SIG-M5 treated with dmso at 0.1 percent for 504 hours (cell line): ENCODE measurements at regions not wholly inside any gene's neighbourhood (a gene's known extent, or its start where the extent isn't known, plus 50 kb on each side); places are given as distances from the start of the nearest gene placed in this dataset.
"Not testable (repeated sequence)": the region's sequence is repeated elsewhere in the genome, so short reads cannot be mapped to it uniquely, and the experiment has no call there.

Source experiments
- DNase-seq: peaks from one replicate; lab custom pipeline; 2025; ENCODE audit not compliant: unreplicated experiment; lab: John Stamatoyannopoulos, UW

GRCh38 chr3:34570916-34571705 lies 772.7 kb downstream of the PDCD6IP start:
- no peak for DNase-seq

GRCh38 chr3:34571714-34572113 lies 773.3 kb downstream of the PDCD6IP start:
- DNase-seq: no peak

GRCh38 chr3:34575776-34576175 lies 777.3 kb downstream of the PDCD6IP start:
- DNase-seq: no peak

GRCh38 chr3:34582055-34582454 lies 783.6 kb downstream of the PDCD6IP start:
- no peak for DNase-seq

- no peak for DNase-seq
Observed at GRCh38 chr3:34583451-34583850, 785.0 kb downstream of the PDCD6IP start.

- no peak for DNase-seq
Observed at GRCh38 chr3:34584971-34585370, 786.5 kb downstream of the PDCD6IP start.

- no peak for DNase-seq
Observed at GRCh38 chr3:34599595-34599994, 801.2 kb downstream of the PDCD6IP start.

GRCh38 chr3:34619990-34620389 lies 821.6 kb downstream of the PDCD6IP start:
- DNase-seq: no peak

GRCh38 chr3:34626699-34627098 lies 828.3 kb downstream of the PDCD6IP start:
- DNase-seq: no peak

- no peak for DNase-seq
Observed at GRCh38 chr3:34634939-34635338, 836.5 kb downstream of the PDCD6IP start.

GRCh38 chr3:34635352-34635850 lies 837.0 kb downstream of the PDCD6IP start:
- DNase-seq: no peak

GRCh38 chr3:34646911-34647460 lies 848.6 kb downstream of the PDCD6IP start:
- no peak for DNase-seq

- DNase-seq: no peak
Observed at GRCh38 chr3:34650131-34650530, 851.7 kb downstream of the PDCD6IP start.

- DNase-seq: no peak
Observed at GRCh38 chr3:34668915-34669314, 870.5 kb downstream of the PDCD6IP start.

- peak; percentile 8 for DNase-seq
Observed at GRCh38 chr3:34669490-34669889, 871.1 kb downstream of the PDCD6IP start.

- no peak for DNase-seq
Observed at GRCh38 chr3:34675383-34676120, 877.1 kb downstream of the PDCD6IP start.

- DNase-seq: no peak
Observed at GRCh38 chr3:34676436-34676835, 878.0 kb downstream of the PDCD6IP start.

- no peak for DNase-seq
Observed at GRCh38 chr3:34678575-34678974, 880.1 kb downstream of the PDCD6IP start.

GRCh38 chr3:34679055-34679454 lies 880.6 kb downstream of the PDCD6IP start:
- not testable (repeated sequence) for DNase-seq

- DNase-seq: peak; percentile 44
Observed at GRCh38 chr3:34683851-34684250, 885.4 kb downstream of the PDCD6IP start.

GRCh38 chr3:34686541-34686940 lies 888.1 kb downstream of the PDCD6IP start:
- DNase-seq: no peak

GRCh38 chr3:34687671-34688070 lies 889.2 kb downstream of the PDCD6IP start:
- no peak for DNase-seq
